ENCODE measurements at regions not wholly inside any gene's neighbourhood (a gene's known extent, or its start where the extent isn't known, plus 50 kb on each side); places are given as distances from the start of the nearest gene placed in this dataset.
"Not testable (repeated sequence)": the region's sequence is repeated elsewhere in the genome, so short reads cannot be mapped to it uniquely, and the experiment has no call there.

DNA sequence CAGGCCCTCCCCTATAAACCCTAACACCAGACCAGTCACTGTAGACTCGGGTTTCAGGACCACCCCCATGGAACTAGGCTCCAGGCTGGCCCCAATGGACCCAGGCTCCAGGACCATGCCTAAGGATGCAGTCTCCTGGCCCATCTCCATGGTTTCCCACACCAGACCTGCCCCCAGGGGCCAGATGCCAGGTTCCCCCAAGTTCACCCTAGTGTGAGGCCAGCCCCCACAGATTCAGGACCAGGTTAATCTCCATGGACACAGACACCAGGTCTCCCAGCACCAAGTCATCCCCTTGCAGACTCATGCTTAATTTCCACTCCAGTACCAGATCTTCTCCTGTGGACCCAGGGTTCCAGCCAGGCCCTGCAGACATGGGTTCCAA, 103.8 kb upstream of the LANCL2 start:
- no peaks in the 10 kb centered on the region for H3K36me3 ChIP-seq (ENCODE audit: control insufficient read depth, insufficient read depth, low read length)
- DNase-seq (ENCODE audit: extremely low read depth, insufficient read length), result no peak
- H3K4me3 ChIP-seq (replicated peaks; ENCODE audit: low read depth, low read length), result no peak overlapping the region
- TF ChIP-seq, protein P1, sequence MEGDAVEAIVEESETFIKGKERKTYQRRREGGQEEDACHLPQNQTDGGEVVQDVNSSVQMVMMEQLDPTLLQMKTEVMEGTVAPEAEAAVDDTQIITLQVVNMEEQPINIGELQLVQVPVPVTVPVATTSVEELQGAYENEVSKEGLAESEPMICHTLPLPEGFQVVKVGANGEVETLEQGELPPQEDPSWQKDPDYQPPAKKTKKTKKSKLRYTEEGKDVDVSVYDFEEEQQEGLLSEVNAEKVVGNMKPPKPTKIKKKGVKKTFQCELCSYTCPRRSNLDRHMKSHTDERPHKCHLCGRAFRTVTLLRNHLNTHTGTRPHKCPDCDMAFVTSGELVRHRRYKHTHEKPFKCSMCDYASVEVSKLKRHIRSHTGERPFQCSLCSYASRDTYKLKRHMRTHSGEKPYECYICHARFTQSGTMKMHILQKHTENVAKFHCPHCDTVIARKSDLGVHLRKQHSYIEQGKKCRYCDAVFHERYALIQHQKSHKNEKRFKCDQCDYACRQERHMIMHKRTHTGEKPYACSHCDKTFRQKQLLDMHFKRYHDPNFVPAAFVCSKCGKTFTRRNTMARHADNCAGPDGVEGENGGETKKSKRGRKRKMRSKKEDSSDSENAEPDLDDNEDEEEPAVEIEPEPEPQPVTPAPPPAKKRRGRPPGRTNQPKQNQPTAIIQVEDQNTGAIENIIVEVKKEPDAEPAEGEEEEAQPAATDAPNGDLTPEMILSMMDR (IDR thresholded peaks at IDR 0.05; ENCODE audit: insufficient read depth, low read length, poor library complexity, severe bottlenecking), result no peak
- H3K27me3 ChIP-seq (replicated peaks; ENCODE audit: control insufficient read depth, insufficient read depth, low read length), result no peaks in the 10 kb centered on the region

DNA sequence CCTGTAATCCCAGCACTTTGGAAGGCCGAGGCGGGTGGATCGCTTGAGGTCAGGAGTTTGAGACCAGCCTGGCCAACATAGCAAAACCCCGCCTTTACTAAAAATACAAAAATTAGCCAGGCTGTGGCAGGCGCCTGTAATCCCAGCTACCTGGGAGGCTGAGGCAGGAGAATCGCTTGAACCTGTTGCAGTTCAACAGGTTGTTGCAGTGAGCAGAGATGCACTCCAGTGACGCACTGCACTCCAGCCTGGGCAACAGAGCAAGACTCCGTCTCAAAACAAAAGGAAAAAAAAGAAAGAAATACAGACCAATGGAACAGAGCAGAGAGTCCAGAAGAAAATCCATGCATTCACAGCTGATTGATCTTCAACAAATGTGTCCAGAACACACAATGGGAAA, 99.8 kb upstream of the LANCL2 start:
- not testable (repeated sequence) for H3K36me3 ChIP-seq (ENCODE audit: control insufficient read depth, insufficient read depth, low read length); H3K4me3 ChIP-seq (replicated peaks; ENCODE audit: low read depth, low read length); DNase-seq (ENCODE audit: extremely low read depth, insufficient read length); H3K27me3 ChIP-seq (replicated peaks; ENCODE audit: control insufficient read depth, insufficient read depth, low read length)

DNA sequence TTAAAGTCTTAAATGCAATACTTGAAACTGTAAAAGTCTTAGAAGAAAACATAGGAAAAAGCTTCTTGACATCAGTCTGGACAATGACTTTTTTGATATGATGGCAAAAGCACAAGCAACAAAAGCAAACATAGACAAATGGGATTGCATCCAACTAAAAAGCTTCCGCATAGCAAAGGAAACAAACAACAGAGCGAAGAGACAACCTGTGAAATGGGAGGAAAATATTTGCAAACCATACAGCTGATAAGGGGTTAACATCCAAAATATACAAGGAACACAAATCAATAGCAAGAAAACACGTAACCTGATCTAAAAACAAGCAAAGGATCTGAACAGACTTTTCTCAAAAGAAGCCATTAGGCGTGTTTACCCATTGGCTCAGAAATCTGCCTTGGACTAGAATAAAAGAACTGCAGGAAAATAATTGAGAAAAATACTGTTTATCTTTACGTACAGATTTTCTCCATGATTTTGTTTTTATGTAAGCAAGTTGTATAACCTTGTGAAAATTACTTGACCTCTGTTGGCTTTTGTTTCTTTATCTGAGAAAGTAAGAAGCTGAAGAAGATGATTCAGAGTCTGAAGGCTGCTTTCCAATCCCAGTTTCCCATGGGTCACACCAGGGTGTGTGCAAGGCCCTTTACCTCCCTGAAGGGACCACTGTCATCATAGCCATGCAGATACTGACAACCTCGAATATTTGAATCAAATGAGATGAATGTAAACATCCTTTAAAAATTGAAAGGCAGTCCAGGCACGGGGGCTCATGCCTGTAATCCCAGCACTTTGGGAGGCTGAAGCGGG, 99.1 kb upstream of the LANCL2 start:
- TF ChIP-seq, protein P1 (IDR thresholded peaks at IDR 0.05; ENCODE audit: insufficient read depth, low read length, poor library complexity, severe bottlenecking), result no peak
- no peak for DNase-seq (ENCODE audit: extremely low read depth, insufficient read length)
- Histone ChIP-seq H3K27me3 (replicated peaks; ENCODE audit: control insufficient read depth, insufficient read depth, low read length) (no peaks in the 10 kb centered on the region), H3K4me3 (replicated peaks; ENCODE audit: low read depth, low read length) (no peak overlapping the region), H3K36me3 (ENCODE audit: control insufficient read depth, insufficient read depth, low read length) (no peaks in the 10 kb centered on the region)

DNA sequence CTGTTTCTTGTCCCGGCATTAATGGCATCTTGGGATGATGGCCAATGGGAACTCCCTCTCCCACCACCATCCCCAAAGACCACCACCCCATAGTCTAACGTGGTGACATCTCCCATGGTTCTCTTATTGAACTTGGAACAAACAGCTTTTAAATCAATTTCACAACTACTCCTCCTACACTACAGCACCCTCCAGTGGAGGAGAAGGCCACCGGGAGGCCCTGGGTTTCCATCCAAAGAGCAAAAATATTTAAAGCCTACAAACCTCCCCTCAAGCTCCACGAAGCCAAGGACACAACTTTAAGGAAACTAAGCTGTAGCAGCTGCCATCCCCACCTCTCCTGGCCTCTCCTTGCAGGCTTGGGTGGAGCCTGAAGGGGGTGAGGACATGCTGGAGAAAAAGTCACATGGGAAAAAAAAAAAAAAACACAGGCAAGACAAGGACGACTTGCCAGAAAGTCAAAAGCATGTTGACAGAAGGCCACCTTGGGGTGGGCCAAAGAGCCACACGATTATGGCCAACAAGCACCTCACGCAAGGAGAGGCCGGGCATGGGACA, 94.0 kb upstream of the LANCL2 start:
- no peak for DNase-seq (ENCODE audit: extremely low read depth, insufficient read length)
- no peaks in the 10 kb centered on the region; the same call in 1 of the 2 replicates for H3K27me3 ChIP-seq (replicated peaks; ENCODE audit: control insufficient read depth, insufficient read depth, low read length)
- no peaks in the 10 kb centered on the region for H3K36me3 ChIP-seq (ENCODE audit: control insufficient read depth, insufficient read depth, low read length)
- H3K4me3 ChIP-seq (replicated peaks; ENCODE audit: low read depth, low read length), result no peak overlapping the region
- TF ChIP-seq, protein P1 (IDR thresholded peaks at IDR 0.05; ENCODE audit: insufficient read depth, low read length, poor library complexity, severe bottlenecking), result peak; percentile 38

DNA sequence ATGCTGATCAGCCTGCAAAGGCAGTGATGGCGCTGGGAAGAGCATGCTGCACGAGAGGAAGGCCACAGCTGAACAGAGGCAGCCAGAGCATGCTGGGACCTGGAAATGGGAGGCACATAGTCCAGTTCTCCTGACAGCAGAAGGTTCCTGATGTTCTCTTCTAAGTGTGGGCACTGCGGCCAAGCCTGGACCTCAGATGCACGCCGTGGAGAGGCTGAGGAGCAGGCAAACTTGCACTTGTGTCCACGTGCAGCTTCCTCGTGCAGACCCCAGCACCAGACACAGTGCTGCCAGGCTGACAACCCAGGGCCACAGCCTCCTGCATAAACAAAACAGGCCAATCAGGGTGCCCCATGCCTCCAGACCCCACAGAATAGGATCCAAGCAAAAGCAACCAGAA, 93.5 kb upstream of the LANCL2 start:
- TF ChIP-seq, protein P1 (IDR thresholded peaks at IDR 0.05; ENCODE audit: insufficient read depth, low read length, poor library complexity, severe bottlenecking), result no peak
- Histone ChIP-seq H3K27me3 (replicated peaks; ENCODE audit: control insufficient read depth, insufficient read depth, low read length) (no peaks in the 10 kb centered on the region; the same call in 1 of the 2 replicates), H3K4me3 (replicated peaks; ENCODE audit: low read depth, low read length) (no peak overlapping the region), H3K36me3 (ENCODE audit: control insufficient read depth, insufficient read depth, low read length) (no peaks in the 10 kb centered on the region)
- DNase-seq (ENCODE audit: extremely low read depth, insufficient read length), result no peak

DNA sequence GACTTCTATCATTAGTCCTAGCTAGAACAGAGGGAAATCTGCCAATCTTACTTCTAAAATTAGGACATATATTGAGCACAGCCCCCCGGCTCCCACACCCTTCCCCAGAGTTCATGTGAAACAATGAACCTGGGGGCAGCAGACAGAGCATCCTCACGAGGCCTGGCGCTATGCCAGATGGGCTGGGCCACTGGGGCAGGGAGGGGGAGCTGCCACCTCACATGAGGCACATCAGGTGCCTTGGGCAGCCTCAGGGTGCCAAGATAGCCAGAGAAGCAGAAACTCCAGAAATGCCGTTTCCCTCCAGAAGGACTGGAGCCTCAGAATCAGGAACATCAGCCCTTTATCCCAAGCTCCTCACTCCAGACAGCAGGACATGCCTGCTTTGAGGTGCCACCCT, 92.8 kb upstream of the LANCL2 start:
- DNase-seq (ENCODE audit: extremely low read depth, insufficient read length), result no peak
- TF ChIP-seq, protein P1 (IDR thresholded peaks at IDR 0.05; ENCODE audit: insufficient read depth, low read length, poor library complexity, severe bottlenecking), result no peak
- H3K27me3 ChIP-seq (replicated peaks; ENCODE audit: control insufficient read depth, insufficient read depth, low read length), result no peaks in the 10 kb centered on the region; the same call in 1 of the 2 replicates
- H3K36me3 ChIP-seq (ENCODE audit: control insufficient read depth, insufficient read depth, low read length), result no peaks in the 10 kb centered on the region
- H3K4me3 ChIP-seq (replicated peaks; ENCODE audit: low read depth, low read length), result no peak overlapping the region
